ENCODE measurements at regions not wholly inside any gene's neighbourhood (a gene's known extent, or its start where the extent isn't known, plus 50 kb on each side); places are given as distances from the start of the nearest gene placed in this dataset.

DNA sequence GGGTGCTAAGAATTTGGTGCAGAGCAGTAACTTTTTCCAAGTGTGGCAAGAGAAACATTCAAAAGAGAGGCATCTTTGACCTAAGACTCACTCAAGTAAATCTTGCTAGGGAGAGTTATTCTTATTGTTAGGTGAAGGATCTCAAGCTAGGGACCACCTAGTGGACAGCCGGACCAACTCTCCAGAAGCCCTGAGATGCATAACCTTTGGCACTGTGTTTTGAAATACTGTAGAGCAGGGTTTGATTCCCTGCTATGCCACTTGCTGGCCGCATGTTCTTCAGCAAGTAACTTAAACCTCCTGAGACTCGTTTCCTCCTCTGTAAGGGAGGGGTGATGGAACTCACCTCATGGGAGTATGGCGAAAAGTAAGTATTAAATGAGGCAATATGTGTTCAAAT is 336.1 kb upstream of the ADAMTSL1 start:
- peaks cover 0 to 15% of the 10 kb centered on the region in 2 experiments; a peak in 2 of 4 replicates for H3K9me3 ChIP-seq (ENCODE audit: control insufficient read depth in 1 of 2, insufficient read depth in 1 of 2, low read depth in 1 of 2, low read length in 2 of 2)
- H3K27ac ChIP-seq (ENCODE audit: low read depth, low read length) = no peak overlapping the region
- POLR2A ChIA-PET = no interaction called here
- H3K4me2 ChIP-seq (ENCODE audit: low read length) = no peak overlapping the region
- no peak for DNase-seq (ENCODE audit: low read depth, low spot score)
- intact Hi-C loops (cut with micrococcal nuclease) = no loop called here
- CTCF ChIA-PET = no interaction called here
- H4K20me1 ChIP-seq (ENCODE audit: insufficient read depth) = no peaks in the 10 kb centered on the region
- H3K27me3 ChIP-seq (ENCODE audit: insufficient read depth, low read length) = no peaks in the 10 kb centered on the region
- H3K36me3 ChIP-seq (ENCODE audit: control insufficient read depth in 1 of 2, insufficient read depth in 2 of 2, low read length in 2 of 2) = no peaks in the 10 kb centered on the region
- ATAC-seq = no peak
- H3K4me3 ChIP-seq (replicated peaks in 1 of 2; ENCODE audit: low read depth in 1 of 2, low read length in 2 of 2) = no peak overlapping the region
- TF ChIP-seq TCF7L2 (IDR thresholded peaks at IDR 0.05; ENCODE audit: borderline replicate concordance, extremely low read depth, insufficient read depth, insufficient read length) = no peak
- TF ChIP-seq YY1 (IDR thresholded peaks at IDR 0.05; ENCODE audit: extremely low read depth, insufficient replicate concordance, low read depth, low read length) = no peak
- TF ChIP-seq, protein P1, sequence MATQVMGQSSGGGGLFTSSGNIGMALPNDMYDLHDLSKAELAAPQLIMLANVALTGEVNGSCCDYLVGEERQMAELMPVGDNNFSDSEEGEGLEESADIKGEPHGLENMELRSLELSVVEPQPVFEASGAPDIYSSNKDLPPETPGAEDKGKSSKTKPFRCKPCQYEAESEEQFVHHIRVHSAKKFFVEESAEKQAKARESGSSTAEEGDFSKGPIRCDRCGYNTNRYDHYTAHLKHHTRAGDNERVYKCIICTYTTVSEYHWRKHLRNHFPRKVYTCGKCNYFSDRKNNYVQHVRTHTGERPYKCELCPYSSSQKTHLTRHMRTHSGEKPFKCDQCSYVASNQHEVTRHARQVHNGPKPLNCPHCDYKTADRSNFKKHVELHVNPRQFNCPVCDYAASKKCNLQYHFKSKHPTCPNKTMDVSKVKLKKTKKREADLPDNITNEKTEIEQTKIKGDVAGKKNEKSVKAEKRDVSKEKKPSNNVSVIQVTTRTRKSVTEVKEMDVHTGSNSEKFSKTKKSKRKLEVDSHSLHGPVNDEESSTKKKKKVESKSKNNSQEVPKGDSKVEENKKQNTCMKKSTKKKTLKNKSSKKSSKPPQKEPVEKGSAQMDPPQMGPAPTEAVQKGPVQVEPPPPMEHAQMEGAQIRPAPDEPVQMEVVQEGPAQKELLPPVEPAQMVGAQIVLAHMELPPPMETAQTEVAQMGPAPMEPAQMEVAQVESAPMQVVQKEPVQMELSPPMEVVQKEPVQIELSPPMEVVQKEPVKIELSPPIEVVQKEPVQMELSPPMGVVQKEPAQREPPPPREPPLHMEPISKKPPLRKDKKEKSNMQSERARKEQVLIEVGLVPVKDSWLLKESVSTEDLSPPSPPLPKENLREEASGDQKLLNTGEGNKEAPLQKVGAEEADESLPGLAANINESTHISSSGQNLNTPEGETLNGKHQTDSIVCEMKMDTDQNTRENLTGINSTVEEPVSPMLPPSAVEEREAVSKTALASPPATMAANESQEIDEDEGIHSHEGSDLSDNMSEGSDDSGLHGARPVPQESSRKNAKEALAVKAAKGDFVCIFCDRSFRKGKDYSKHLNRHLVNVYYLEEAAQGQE (IDR thresholded peaks at IDR 0.05; ENCODE audit: low read depth) = no peak
- TF ChIP-seq RAD21 (IDR thresholded peaks at IDR 0.05; ENCODE audit: low read depth) = no peak
- TF ChIP-seq ZNF274 (IDR thresholded peaks at IDR 0.05; ENCODE audit: low read depth, low read length) = no peak
- no peak for TF ChIP-seq JUND (IDR thresholded peaks at IDR 0.05)
- no peak for TF ChIP-seq POLR2A (IDR thresholded peaks at IDR 0.05; ENCODE audit: borderline replicate concordance, extremely low read depth, insufficient read depth, insufficient read length)
- no peak for TF ChIP-seq POLR2AphosphoS5 (IDR thresholded peaks at IDR 0.05; ENCODE audit: low read depth, low read length)
- TF ChIP-seq SP1 (IDR thresholded peaks at IDR 0.05; ENCODE audit: low read depth) = no peak
- TF ChIP-seq, protein P2, sequence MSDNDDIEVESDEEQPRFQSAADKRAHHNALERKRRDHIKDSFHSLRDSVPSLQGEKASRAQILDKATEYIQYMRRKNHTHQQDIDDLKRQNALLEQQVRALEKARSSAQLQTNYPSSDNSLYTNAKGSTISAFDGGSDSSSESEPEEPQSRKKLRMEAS (IDR thresholded peaks at IDR 0.05) = no peak
- TF ChIP-seq SIN3A (IDR thresholded peaks at IDR 0.05; ENCODE audit: low read depth) = no peak
- H3K4me1 ChIP-seq (ENCODE audit: control insufficient read depth in 1 of 2, insufficient read depth in 2 of 2, low read length in 2 of 2) = no peaks in the 10 kb centered on the region
- no peaks in the 10 kb centered on the region for H3K79me2 ChIP-seq (ENCODE audit: insufficient read depth, low read length)
- no TSS peak for BruUV-seq (replicated peaks)
- no peaks in the 10 kb centered on the region for H3K9me2 ChIP-seq (ENCODE audit: insufficient read depth)
- RAD21 ChIA-PET (ENCODE audit: low non-redundant PET in 1 of 2, low total read pairs in 2 of 2, uncharacterized antibody in 2 of 2, unreplicated experiment in 2 of 2) = no interaction called here
- H3K9ac ChIP-seq (ENCODE audit: low read length) = no peak overlapping the region
- H2AFZ ChIP-seq (ENCODE audit: low read depth, low read length, poor library complexity, severe bottlenecking) = no peak overlapping the region
